Common myeloid progenitor, CD34-positive (primary cell): ENCODE measurements at regions not wholly inside any gene's neighbourhood (a gene's known extent, or its start where the extent isn't known, plus 50 kb on each side); places are given as distances from the start of the nearest gene placed in this dataset.

Experiments
- CTCF ChIA-PET: fragments of 350-600 bp; sonication (Branson Sonifier 250); formaldehyde crosslinking; loops from one replicate; lab custom pipeline; 2021; ENCODE audit warnings: antibody characterized with exemption; lab: Charles Lee
- POLR2A ChIA-PET: fragments of 350-600 bp; sonication (Branson Sonifier 250); formaldehyde crosslinking; loops from one replicate; lab custom pipeline; 2021; ENCODE audit warnings: antibody characterized with exemption; lab: Charles Lee
- DNase-seq, 3 donors: peaks; one replicate each; pipeline versions ENCODE4 v3.0.0 to v3.0.0-alpha.2; 2013
- H3K27ac ChIP-seq, 2 experiments: 1 replicate in 1 of 2; 2 replicates in 1 of 2; pipeline ENCODE4 v1.7.0; 2013; ENCODE audit warnings: inconsistent platforms in 2 of 2, low read length in 2 of 2, mild to moderate bottlenecking in 2 of 2, low read depth in 1 of 2, moderate library complexity in 1 of 2; ENCODE audit not compliant: severe bottlenecking in 2 of 2, insufficient read depth in 1 of 2, poor library complexity in 1 of 2
- H3K27me3 ChIP-seq, 5 experiments: replicated peaks in 2 of 5; 1 replicate in 3 of 5; 2 replicates in 2 of 5; pipeline versions ENCODE4 v1.6.1 to v1.7.0; 2013; ENCODE audit warnings: low read length in 4 of 5, mild to moderate bottlenecking in 2 of 5, moderate library complexity in 2 of 5, inconsistent platforms in 1 of 5; ENCODE audit not compliant: insufficient read depth in 5 of 5, control insufficient read depth in 4 of 5
- H3K36me3 ChIP-seq, 4 experiments: 1 replicate in 2 of 4; 2 replicates in 2 of 4; pipeline versions ENCODE4 v1.6.1 to v1.7.0; 2013; ENCODE audit warnings: low read length in 3 of 4, control low read depth in 1 of 4, mild to moderate bottlenecking in 1 of 4; ENCODE audit not compliant: control insufficient read depth in 4 of 4, insufficient read depth in 4 of 4
- H3K4me1 ChIP-seq, 4 experiments: 1 replicate in 3 of 4; 2 replicates in 1 of 4; pipeline versions ENCODE4 v1.6.1 to v1.7.1; 2013; ENCODE audit warnings: low read length in 3 of 4, mild to moderate bottlenecking in 3 of 4, control low read depth in 1 of 4, inconsistent platforms in 1 of 4, moderate library complexity in 1 of 4; ENCODE audit not compliant: control insufficient read depth in 4 of 4, insufficient read depth in 4 of 4; ENCODE audit errors: control extremely low read depth in 1 of 4
- H3K4me3 ChIP-seq, 7 experiments: 1 replicate in 4 of 7; 2 replicates in 3 of 7; pipeline versions ENCODE4 v1.5.1 to v1.7.0; 2013; ENCODE audit warnings: mild to moderate bottlenecking in 7 of 7, low read length in 6 of 7, moderate library complexity in 6 of 7, inconsistent platforms in 2 of 7, low read depth in 2 of 7, control low read depth in 1 of 7; ENCODE audit not compliant: insufficient read depth in 4 of 7, control insufficient read depth in 1 of 7; ENCODE audit errors: extremely low read depth in 1 of 7
- H3K9me3 ChIP-seq, 5 experiments: 1 replicate in 4 of 5; 2 replicates in 1 of 5; pipeline versions ENCODE4 v1.6.1 to v1.7.1; 2013; ENCODE audit warnings: low read length in 4 of 5, mild to moderate bottlenecking in 2 of 5, inconsistent platforms in 1 of 5, low read depth in 1 of 5, moderate library complexity in 1 of 5; ENCODE audit not compliant: control insufficient read depth in 4 of 5, insufficient read depth in 2 of 5; ENCODE audit errors: control extremely low read depth in 1 of 5
- WGBS: methylation state at CpG from one replicate; pipeline ENCODE4 v1.1.5; 2013; ENCODE audit not compliant: insufficient coverage; 5-methylcytosine and 5-hydroxymethylcytosine counted together

DNA sequence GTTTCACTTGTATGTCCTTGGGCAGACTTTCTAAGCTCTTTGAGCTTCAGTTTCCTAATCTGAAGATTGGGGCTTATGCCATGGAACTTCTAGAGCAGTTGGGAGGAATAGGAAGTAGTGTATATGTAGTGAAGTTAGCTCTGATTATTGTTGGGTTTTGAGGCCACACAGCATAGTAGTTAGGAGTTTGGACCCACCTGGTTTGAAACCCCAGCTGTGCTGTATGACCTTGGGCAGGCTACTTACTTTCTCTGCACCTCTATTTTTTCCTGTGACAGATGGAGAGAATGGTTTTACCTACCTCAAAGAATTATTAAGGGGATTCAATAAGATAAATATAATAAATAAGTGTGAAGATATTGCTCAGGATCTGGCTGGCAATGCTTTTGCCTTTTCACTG, 61.4 kb upstream of the ADRB1 start:
- ChIA-PET CTCF (interaction anchor here (1.4 to 3.2 kb wide), 4 partner anchors 13 to 119 kb away, joined by 3 to 14 read pairs (median 4); no protein-coding TSS in a partner anchor), POLR2A (no interaction called here)
- Histone ChIP-seq H3K9me3 (peaks cover 0 to 3% (median 0%) of the 10 kb centered on the region in 5 experiments), H3K36me3 (no peaks in the 10 kb centered on the region), H3K4me3 (no peak overlapping the region), H3K27ac (no peak overlapping the region), H3K4me1 (peaks cover 0 to 17% (median 13%) of the 10 kb centered on the region in 4 experiments), H3K27me3 (no peaks in the 10 kb centered on the region)
- DNase-seq: no peak

DNA sequence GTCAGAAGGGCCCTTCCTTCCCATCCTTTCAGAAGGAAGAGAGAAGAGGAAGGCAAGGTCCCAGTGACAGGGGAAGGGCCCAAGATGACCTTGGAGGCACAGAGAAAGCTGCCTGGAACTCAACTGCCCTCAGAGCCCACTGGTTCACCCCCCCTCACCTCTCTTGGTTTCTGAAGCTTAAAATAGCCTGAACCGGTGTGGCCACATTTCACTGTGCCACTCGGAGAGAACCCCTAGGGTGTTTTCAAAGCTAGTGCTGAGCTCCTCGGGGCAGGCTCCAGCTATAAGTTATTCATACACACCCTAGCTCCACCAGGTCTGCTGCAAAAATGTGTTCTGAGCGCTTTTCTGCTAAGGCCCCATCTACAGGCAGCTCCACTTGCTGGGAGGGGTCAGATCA, 60.9 kb upstream of the ADRB1 start:
- ChIA-PET CTCF (interaction anchor here (1.3 to 3.2 kb wide), 4 partner anchors 12 to 118 kb away, joined by 4 to 14 read pairs (median 4); no protein-coding TSS in a partner anchor), POLR2A (no interaction called here)

DNA sequence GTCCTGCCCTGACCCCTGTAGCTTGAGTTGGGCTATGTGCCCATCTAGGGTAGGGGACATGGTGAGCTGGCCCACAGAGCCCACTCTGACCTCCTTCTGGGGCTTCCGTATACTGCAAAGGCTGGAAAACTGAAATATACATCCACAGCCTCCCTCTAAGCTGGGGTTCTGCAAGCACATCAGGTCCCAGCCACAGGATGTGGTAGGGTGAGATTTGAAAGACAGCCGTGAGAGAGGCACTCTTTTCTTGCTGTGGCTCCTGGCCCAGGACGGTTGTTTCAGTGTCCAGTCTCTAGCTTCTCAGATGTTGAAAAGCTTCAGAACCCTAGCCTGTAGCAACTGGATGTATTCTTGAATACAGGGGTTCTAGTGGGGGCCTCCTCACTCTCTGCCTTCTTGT, 60.1 kb upstream of the ADRB1 start:
- Histone ChIP-seq H3K9me3 (peaks cover 0 to 3% (median 0%) of the 10 kb centered on the region in 5 experiments), H3K4me3 (no peak overlapping the region), H3K4me1 (peaks cover 0 to 18% (median 15%) of the 10 kb centered on the region in 4 experiments), H3K27ac (no peak overlapping the region), H3K36me3 (no peaks in the 10 kb centered on the region), H3K27me3 (no peaks in the 10 kb centered on the region)
- ChIA-PET CTCF (interaction anchor here (0.6 to 3.2 kb wide), 5 partner anchors 11 to 118 kb away, joined by 4 to 14 read pairs (median 4); no protein-coding TSS in a partner anchor), POLR2A (no interaction called here)
- WGBS: 43% methylated on average over 1 of the region's 3 CpGs
- DNase-seq: peak in 2 of 3 donors; percentile 27 to 31

More for the DNA sequence above, 60.9 kb upstream of the ADRB1 start:
- H3K4me1 ChIP-seq: peaks cover 0 to 17% (median 15%) of the 10 kb centered on the region in 4 experiments
- no peaks in the 10 kb centered on the region for H3K36me3 ChIP-seq
- DNase-seq: peak in 1 of 3 donors; percentile 10
- no peak overlapping the region for H3K27ac ChIP-seq
- no peaks in the 10 kb centered on the region for H3K27me3 ChIP-seq
- WGBS: 12% methylated on average over 3 of the region's 4 CpGs
- no peak overlapping the region for H3K4me3 ChIP-seq
- peaks cover 0 to 3% (median 0%) of the 10 kb centered on the region in 5 experiments for H3K9me3 ChIP-seq

DNA sequence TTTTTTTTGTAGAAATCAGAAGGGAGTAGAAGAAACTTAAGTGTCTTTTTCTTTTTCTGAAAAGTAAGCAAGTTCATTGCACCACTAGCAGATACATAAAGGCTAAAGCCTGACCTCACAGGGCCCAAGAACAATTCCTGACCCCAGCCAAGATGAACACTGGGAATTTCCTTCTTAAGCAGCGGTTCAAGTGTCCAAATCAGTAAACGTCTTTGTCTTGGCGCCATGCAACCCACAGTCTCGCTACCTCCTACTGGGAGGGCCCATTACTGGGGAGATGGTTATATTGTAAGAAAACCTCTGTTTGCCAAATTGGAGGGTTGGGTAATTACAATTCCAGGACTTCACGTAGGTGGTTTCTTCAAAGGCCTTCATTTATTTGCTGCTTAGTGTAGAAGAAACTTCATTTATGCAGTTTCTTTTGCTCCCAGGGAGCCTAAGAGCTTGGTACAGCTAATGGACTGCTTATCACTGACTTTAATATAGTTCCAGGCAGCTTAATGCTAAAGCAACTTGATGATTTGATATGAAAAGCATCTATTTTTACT, 58.3 kb upstream of the ADRB1 start:
- 98% methylated on average over 4 of the region's 5 CpGs for WGBS
- Histone ChIP-seq H3K4me1 (peaks cover 0 to 18% (median 15%) of the 10 kb centered on the region in 4 experiments), H3K4me3 (no peak overlapping the region), H3K9me3 (peaks cover 0 to 3% (median 0%) of the 10 kb centered on the region in 5 experiments), H3K27me3 (no peaks in the 10 kb centered on the region), H3K36me3 (no peaks in the 10 kb centered on the region), H3K27ac (no peak overlapping the region)
- DNase-seq: no peak
- POLR2A ChIA-PET: interaction anchor here (0.6 kb wide), 1 partner anchor 494 kb away, joined by 3 read pairs; no protein-coding TSS in a partner anchor
- CTCF ChIA-PET: interaction anchor here (1.0 kb wide), 1 partner anchor 17 kb away, joined by 4 read pairs; no protein-coding TSS in a partner anchor

DNA sequence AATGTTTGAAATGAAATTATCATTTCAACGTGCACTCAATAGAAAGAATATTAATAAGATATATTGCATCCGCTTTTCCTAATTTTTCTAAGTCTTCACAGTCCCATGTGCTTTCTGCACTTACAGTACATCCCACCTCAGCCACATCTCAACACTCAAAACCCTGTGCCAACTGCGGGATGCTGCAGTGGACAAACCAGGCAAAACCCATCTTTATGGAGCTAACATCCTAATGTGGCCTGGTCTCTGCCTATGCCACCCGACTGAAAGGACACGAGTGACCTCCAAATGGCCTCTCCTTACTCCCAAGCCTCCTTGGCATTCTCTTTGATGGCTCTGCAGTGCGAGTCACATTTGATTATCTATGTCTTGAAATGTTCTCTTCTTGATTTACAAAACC, 57.4 kb upstream of the ADRB1 start:
- no peaks in the 10 kb centered on the region for H3K36me3 ChIP-seq
- H3K27me3 ChIP-seq: no peaks in the 10 kb centered on the region
- CTCF ChIA-PET: no interaction called here
- WGBS: 100% methylated on average over 4 of the region's 6 CpGs
- no peak for DNase-seq
- POLR2A ChIA-PET: interaction anchor here (0.6 kb wide), 1 partner anchor 493 kb away, joined by 3 read pairs; no protein-coding TSS in a partner anchor
- no peak overlapping the region for H3K4me3 ChIP-seq
- peaks cover 0 to 3% (median 0%) of the 10 kb centered on the region in 5 experiments for H3K9me3 ChIP-seq
- H3K27ac ChIP-seq: no peak overlapping the region
- peaks cover 0 to 18% (median 15%) of the 10 kb centered on the region in 4 experiments for H3K4me1 ChIP-seq

DNA sequence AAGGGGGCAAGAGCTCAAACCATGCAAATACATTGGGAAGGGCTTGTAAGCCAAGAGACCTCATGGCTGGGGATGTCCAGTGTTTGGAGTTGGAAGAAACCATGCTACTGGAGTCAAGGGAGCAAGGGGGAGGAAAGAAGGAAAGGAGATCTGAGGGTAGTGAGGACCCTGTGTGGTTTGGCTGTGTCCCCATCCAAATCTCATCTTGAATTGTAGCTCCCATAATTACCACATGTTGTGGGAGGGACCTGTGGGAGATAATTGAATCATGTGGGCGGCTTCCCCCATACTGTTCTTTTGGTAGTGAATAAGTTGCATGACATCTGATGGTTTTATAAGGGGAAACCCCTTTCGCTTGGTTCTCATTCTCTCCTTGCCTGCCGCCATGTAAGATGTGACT, 56.5 kb upstream of the ADRB1 start:
- ChIA-PET POLR2A (no interaction called here), CTCF (no interaction called here)
- no peak for DNase-seq
- Histone ChIP-seq H3K27me3 (no peaks in the 10 kb centered on the region), H3K9me3 (peaks cover 0 to 3% (median 0%) of the 10 kb centered on the region in 5 experiments), H3K27ac (no peak overlapping the region), H3K4me1 (peaks cover 0 to 18% (median 16%) of the 10 kb centered on the region in 4 experiments), H3K4me3 (no peak overlapping the region), H3K36me3 (no peaks in the 10 kb centered on the region)
- WGBS: no CpG with 5 or more reads among the region's 3 CpGs

DNA sequence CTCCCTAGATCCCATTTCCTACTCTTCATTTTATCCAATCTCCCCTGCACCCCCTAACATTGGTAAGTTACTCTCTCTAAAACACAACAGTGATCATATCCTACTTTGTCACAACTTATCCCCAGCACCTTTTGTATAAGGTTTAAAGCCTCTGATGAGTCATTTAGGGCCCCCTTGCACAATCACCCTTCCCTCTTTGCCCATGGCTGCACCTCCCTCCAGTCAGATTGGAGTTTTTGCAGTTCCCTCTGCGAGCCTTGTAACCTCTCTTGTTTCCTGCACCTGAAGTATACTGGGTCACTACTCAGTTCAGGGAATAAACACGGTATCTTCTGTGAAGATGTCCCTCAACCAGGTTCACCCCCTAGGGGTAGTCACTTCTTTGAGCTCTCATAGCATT, 55.9 kb upstream of the ADRB1 start:
- CTCF ChIA-PET: interaction anchor here (1.0 kb wide), 1 partner anchor 12 kb away, joined by 3 read pairs; no protein-coding TSS in a partner anchor
- peak; percentile 35 to 75 (median 67) for DNase-seq
- no peak overlapping the region for H3K4me3 ChIP-seq
- POLR2A ChIA-PET: no interaction called here
- peaks cover 0 to 18% (median 16%) of the 10 kb centered on the region in 4 experiments for H3K4me1 ChIP-seq
- H3K36me3 ChIP-seq: no peaks in the 10 kb centered on the region
- 72% methylated on average over 2 of the region's 2 CpGs for WGBS
- no peak overlapping the region for H3K27ac ChIP-seq
- H3K9me3 ChIP-seq: peaks cover 0 to 3% (median 0%) of the 10 kb centered on the region in 5 experiments
- no peaks in the 10 kb centered on the region for H3K27me3 ChIP-seq
